Astrocyte (in vitro differentiated cells and primary cell): ENCODE measurements at regions not wholly inside any gene's neighbourhood (a gene's known extent, or its start where the extent isn't known, plus 50 kb on each side); places are given as distances from the start of the nearest gene placed in this dataset.

Experiments used
- EZH2 ChIP-seq: IDR thresholded peaks from 2 replicates; pipeline ENCODE4 v1.6.1; 2012; ENCODE audit warnings: mild to moderate bottlenecking, low read length, inconsistent platforms; ENCODE audit not compliant: insufficient read depth
- TF ChIP-seq, protein P1 (sequence below): IDR thresholded peaks from 2 replicates; pipeline ENCODE4 v1.5.1; 2011; ENCODE audit warnings: low read depth, mild to moderate bottlenecking, inconsistent platforms, low read length, moderate library complexity; ENCODE audit not compliant: insufficient read depth

DNA sequence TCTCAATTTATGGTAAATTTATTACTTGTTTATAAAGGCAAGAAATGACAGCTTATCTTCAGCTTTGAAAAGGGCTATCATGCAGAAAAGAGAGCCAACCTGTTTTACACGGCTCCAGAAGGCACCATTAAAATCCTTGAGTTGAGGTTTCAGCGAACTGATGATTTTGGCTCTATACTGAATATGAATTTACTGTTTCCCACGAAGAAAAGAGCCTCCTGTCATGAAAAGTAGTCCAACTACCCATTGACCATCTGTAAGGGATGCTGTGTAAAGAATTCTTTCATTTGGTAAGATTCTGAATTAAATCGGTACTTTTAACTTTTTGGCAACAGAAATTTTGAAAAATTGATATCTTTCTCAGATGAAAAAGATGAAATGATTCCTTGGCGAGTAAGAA, 657.6 kb upstream of the ZNF608 start:
- TF ChIP-seq, protein P1, sequence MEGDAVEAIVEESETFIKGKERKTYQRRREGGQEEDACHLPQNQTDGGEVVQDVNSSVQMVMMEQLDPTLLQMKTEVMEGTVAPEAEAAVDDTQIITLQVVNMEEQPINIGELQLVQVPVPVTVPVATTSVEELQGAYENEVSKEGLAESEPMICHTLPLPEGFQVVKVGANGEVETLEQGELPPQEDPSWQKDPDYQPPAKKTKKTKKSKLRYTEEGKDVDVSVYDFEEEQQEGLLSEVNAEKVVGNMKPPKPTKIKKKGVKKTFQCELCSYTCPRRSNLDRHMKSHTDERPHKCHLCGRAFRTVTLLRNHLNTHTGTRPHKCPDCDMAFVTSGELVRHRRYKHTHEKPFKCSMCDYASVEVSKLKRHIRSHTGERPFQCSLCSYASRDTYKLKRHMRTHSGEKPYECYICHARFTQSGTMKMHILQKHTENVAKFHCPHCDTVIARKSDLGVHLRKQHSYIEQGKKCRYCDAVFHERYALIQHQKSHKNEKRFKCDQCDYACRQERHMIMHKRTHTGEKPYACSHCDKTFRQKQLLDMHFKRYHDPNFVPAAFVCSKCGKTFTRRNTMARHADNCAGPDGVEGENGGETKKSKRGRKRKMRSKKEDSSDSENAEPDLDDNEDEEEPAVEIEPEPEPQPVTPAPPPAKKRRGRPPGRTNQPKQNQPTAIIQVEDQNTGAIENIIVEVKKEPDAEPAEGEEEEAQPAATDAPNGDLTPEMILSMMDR, result no peak
- no peak for TF ChIP-seq EZH2
